MM.1S (cell line): ENCODE measurements at regions not wholly inside any gene's neighbourhood (a gene's known extent, or its start where the extent isn't known, plus 50 kb on each side); places are given as distances from the start of the nearest gene placed in this dataset.

Source experiments
- DNase-seq: peaks from one replicate; pipeline ENCODE4 v3.0.0-alpha.2; 2015
- H2AFZ ChIP-seq: fragments of 300-600 bp; sonication (generic); 2 replicates; pipeline ENCODE4 v1.6.0; 2016; ENCODE audit warnings: antibody characterized with exemption, low read length
- H3F3A ChIP-seq: fragments of 300-600 bp; sonication (generic); 2 replicates; pipeline ENCODE4 v1.6.1; 2016; ENCODE audit warnings: mild to moderate bottlenecking, antibody characterized with exemption, low read length, moderate library complexity, mixed read lengths; ENCODE audit not compliant: insufficient read depth
- H3K27ac ChIP-seq: fragments of 300-600 bp; sonication (generic); 2 replicates; pipeline ENCODE4 v1.5.1; 2016; ENCODE audit warnings: mild to moderate bottlenecking, low read length
- H3K27me3 ChIP-seq: fragments of 300-600 bp; sonication (generic); replicated peaks from 2 replicates; pipeline ENCODE4 v1.6.0; 2016; ENCODE audit warnings: low read length; ENCODE audit not compliant: insufficient read depth
- H3K36me3 ChIP-seq: fragments of 300-600 bp; sonication (generic); replicated peaks from 2 replicates; pipeline ENCODE4 v1.6.1; 2016; ENCODE audit warnings: mild to moderate bottlenecking, low read length, mixed read lengths; ENCODE audit not compliant: insufficient read depth
- H3K4me1 ChIP-seq: fragments of 300-600 bp; sonication (generic); 2 replicates; pipeline ENCODE4 v1.6.1; 2016; ENCODE audit warnings: low read length, mixed read lengths
- H3K4me2 ChIP-seq: fragments of 300-600 bp; sonication (generic); 2 replicates; pipeline ENCODE4 v1.6.0; 2016; ENCODE audit warnings: low read depth, low read length
- H3K4me3 ChIP-seq: fragments of 300-600 bp; sonication (generic); 2 replicates; pipeline ENCODE4 v1.5.1; 2016; ENCODE audit warnings: low read length, mixed read lengths
- H3K79me2 ChIP-seq: fragments of 300-600 bp; sonication (generic); 2 replicates; pipeline ENCODE4 v1.6.1; 2016; ENCODE audit warnings: mixed run types, low read length, mixed read lengths
- H3K9ac ChIP-seq: fragments of 300-600 bp; sonication (generic); 2 replicates; pipeline ENCODE4 v1.6.1; 2016; ENCODE audit warnings: low read length, mixed read lengths
- H3K9me2 ChIP-seq: fragments of 300-600 bp; sonication (generic); replicated peaks from 2 replicates; pipeline ENCODE4 v1.6.1; 2016; ENCODE audit warnings: mild to moderate bottlenecking, low read length, mixed read lengths; ENCODE audit not compliant: insufficient read depth
- H3K9me3 ChIP-seq: fragments of 300-600 bp; sonication (generic); replicated peaks from 2 replicates; pipeline ENCODE4 v1.6.1; 2016; ENCODE audit warnings: mild to moderate bottlenecking, low read length, mixed read lengths; ENCODE audit not compliant: insufficient read depth
- H4K20me1 ChIP-seq: fragments of 300-600 bp; sonication (generic); 2 replicates; pipeline ENCODE4 v1.6.1; 2016; ENCODE audit warnings: mild to moderate bottlenecking, low read length, moderate library complexity, mixed read lengths; ENCODE audit not compliant: insufficient read depth
- EZH2 ChIP-seq: fragments of 300-600 bp; sonication (generic); optimal IDR thresholded peaks from 2 replicates; pipeline ENCODE3; 2017; ENCODE audit warnings: low read depth, mild to moderate bottlenecking, antibody characterized with exemption, low read length, mixed read lengths
- EZH2phosphoT487 ChIP-seq: fragments of 300-600 bp; sonication (generic); IDR thresholded peaks from 2 replicates; pipeline ENCODE4 v1.6.1; 2018; ENCODE audit warnings: antibody characterized with exemption, low read length
- TF ChIP-seq, protein P1 (sequence below): fragments of 300-600 bp; sonication (generic); IDR thresholded peaks from 2 replicates; pipeline ENCODE4 v1.5.1; 2016; ENCODE audit warnings: antibody characterized with exemption, low read length, mixed read lengths

DNA sequence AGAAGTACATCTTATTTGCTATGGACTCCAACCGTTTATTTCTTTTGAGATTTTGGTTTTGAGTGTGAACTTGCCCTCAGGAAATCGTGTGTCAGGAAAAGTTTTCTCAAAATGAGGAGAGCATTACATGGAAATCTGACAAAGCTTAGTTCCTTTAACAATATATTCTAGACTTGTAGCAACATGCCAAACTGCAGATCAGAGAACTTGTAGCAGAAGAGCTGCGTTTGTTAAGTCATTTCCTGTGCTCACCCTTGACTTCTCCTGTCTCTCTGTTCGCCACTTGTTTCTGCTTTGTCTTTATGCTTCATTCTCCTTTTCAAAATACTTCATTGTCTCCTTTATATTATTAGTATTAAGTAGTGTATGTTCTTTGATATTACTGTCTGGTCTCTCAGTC lies 116.6 kb upstream of the FOXP2 start:
- Histone ChIP-seq H3K9ac (no peak overlapping the region), H3K27me3 (no peaks in the 10 kb centered on the region), H3K27ac (no peak overlapping the region), H3K9me2 (no peaks in the 10 kb centered on the region), H3K79me2 (no peaks in the 10 kb centered on the region), H3K36me3 (no peaks in the 10 kb centered on the region), H3F3A (no peaks in the 10 kb centered on the region), H2AFZ (no peak overlapping the region), H3K4me1 (peaks cover 5% of the 10 kb centered on the region; the same call in 1 of the 2 replicates), H3K9me3 (no peaks in the 10 kb centered on the region), H3K4me2 (no peak overlapping the region), H4K20me1 (no peaks in the 10 kb centered on the region), H3K4me3 (no peak overlapping the region)
- TF ChIP-seq, protein P1, sequence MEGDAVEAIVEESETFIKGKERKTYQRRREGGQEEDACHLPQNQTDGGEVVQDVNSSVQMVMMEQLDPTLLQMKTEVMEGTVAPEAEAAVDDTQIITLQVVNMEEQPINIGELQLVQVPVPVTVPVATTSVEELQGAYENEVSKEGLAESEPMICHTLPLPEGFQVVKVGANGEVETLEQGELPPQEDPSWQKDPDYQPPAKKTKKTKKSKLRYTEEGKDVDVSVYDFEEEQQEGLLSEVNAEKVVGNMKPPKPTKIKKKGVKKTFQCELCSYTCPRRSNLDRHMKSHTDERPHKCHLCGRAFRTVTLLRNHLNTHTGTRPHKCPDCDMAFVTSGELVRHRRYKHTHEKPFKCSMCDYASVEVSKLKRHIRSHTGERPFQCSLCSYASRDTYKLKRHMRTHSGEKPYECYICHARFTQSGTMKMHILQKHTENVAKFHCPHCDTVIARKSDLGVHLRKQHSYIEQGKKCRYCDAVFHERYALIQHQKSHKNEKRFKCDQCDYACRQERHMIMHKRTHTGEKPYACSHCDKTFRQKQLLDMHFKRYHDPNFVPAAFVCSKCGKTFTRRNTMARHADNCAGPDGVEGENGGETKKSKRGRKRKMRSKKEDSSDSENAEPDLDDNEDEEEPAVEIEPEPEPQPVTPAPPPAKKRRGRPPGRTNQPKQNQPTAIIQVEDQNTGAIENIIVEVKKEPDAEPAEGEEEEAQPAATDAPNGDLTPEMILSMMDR = no peak
- TF ChIP-seq EZH2phosphoT487 (no peak), EZH2 (no peak)
- no peak for DNase-seq

DNA sequence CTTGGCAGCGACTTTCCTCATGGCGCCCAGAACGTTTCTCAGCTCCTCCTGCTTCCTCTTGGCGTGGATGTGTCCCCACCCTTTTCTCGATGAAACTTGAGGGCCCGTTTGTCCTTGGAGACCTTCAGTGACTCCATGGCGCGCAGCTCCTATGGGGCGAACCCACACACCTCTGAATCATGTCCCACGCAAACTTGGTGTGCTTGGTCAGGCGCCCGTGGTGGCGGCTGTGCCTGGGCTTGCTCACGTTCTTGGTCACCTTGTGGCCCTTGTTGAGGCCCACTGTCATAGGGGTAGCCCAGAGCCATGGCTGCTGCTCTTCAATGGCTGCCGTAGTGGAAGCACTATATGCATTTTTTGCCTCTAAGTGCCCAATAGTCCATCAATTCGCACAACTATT lies 117.5 kb upstream of the FOXP2 start:
- H3K9me3 ChIP-seq = no peaks in the 10 kb centered on the region
- H3K4me2 ChIP-seq = no peak overlapping the region
- no peak overlapping the region for H3K27ac ChIP-seq
- DNase-seq = no peak
- TF ChIP-seq EZH2 (no peak), EZH2phosphoT487 (no peak)
- TF ChIP-seq, protein P1 = no peak
- no peak overlapping the region for H2AFZ ChIP-seq
- no peaks in the 10 kb centered on the region for H4K20me1 ChIP-seq
- H3K27me3 ChIP-seq = no peaks in the 10 kb centered on the region
- H3K4me3 ChIP-seq = no peak overlapping the region
- H3F3A ChIP-seq = no peaks in the 10 kb centered on the region
- H3K79me2 ChIP-seq = no peaks in the 10 kb centered on the region
- H3K9ac ChIP-seq = no peak overlapping the region
- H3K4me1 ChIP-seq = peaks cover 8% of the 10 kb centered on the region; the same call in 1 of the 2 replicates
- H3K36me3 ChIP-seq = no peaks in the 10 kb centered on the region
- no peaks in the 10 kb centered on the region for H3K9me2 ChIP-seq

DNA sequence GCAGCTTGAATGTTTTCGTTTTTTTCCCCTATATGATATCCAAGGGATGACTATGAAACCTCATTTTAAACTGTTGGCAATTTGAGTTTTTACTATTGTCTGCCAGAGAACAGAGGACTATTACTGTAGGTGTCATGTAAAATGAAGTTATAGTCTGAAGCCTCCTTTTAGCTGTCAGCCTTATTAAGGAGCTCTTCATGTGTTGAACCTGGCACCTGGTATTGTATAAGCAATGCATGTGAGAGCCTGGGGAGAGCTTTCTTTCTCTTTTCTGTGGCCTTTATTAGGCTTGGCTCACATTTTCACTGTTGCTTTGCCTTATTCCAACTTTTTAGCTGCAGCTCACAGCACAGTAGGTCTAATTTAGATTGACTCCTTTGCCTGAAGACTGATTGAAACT lies 119.1 kb upstream of the FOXP2 start:
- no peaks in the 10 kb centered on the region for H3K36me3 ChIP-seq
- no peaks in the 10 kb centered on the region for H3K79me2 ChIP-seq
- H3F3A ChIP-seq = no peaks in the 10 kb centered on the region
- no peak overlapping the region for H3K27ac ChIP-seq
- TF ChIP-seq, protein P1 = no peak
- TF ChIP-seq EZH2 = no peak
- no peak for TF ChIP-seq EZH2phosphoT487
- no peak overlapping the region for H2AFZ ChIP-seq
- DNase-seq = no peak
- no peaks in the 10 kb centered on the region for H4K20me1 ChIP-seq
- peaks cover 8% of the 10 kb centered on the region; the same call in 1 of the 2 replicates for H3K4me1 ChIP-seq
- no peaks in the 10 kb centered on the region for H3K27me3 ChIP-seq
- no peaks in the 10 kb centered on the region for H3K9me3 ChIP-seq
- H3K4me3 ChIP-seq = no peak overlapping the region
- H3K4me2 ChIP-seq = no peak overlapping the region
- no peaks in the 10 kb centered on the region for H3K9me2 ChIP-seq
- H3K9ac ChIP-seq = no peak overlapping the region
